Retinal pigment epithelial cell (primary cell): ENCODE measurements at regions not wholly inside any gene's neighbourhood (a gene's known extent, or its start where the extent isn't known, plus 50 kb on each side); places are given as distances from the start of the nearest gene placed in this dataset.
A peak's percentile ranks its signal among the peaks of the same experiment; 100 is the strongest.

Source experiments
- DNase-seq: peaks from one replicate; pipeline ENCODE4 v3.0.0-alpha.2; 2010; ENCODE audit warnings: low read depth
- H3K4me3 ChIP-seq: 2 replicates; pipeline ENCODE4 v1.5.1; 2011; ENCODE audit warnings: mild to moderate bottlenecking, low read length, control low read depth, moderate library complexity
- CTCF ChIP-seq: conservative IDR thresholded peaks from 2 replicates; pipeline ENCODE4 v1.5.1; 2011; ENCODE audit warnings: low read depth, low read length, control low read depth, inconsistent platforms

DNA sequence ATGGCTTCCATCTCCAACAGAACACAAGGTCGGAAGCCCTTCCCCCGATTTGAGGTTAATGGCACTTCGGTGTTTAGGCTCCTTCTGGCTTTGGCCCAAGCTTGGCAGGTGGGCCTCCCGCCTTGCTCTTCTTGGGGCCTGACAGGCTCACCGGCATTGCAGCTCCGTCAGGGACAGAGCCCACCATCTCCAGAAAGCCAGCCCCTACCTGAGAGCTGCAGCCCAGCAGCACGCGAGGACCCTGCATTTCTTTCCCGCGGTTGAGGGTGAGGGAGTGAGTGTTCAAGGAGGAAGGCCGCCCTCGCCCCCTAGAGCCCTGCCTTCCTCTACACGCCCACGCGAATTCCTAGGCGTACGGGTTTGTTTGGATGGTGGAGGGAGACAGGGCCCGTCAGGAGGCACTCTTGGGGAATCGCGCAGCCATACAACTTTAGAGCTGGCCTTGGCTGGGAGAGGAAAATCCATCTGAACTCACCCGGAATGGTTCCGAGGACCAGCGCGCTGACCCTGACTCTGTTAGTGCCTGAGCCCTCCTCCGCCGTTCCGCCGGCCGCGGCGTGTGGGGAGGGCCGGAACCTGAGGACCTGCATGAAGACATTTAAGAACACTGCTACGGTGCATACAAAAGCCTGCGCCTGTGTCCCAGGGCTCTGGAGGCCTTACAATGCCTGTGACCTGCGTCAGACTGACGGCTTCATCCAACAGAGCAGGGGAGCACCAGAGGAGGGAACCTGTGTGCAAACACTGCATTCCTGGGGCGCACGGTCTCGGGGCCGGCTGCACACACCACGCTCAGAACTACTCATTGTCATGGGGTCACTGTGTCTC is 73.8 kb downstream of the MRPL36 start:
- TF ChIP-seq CTCF = no peak
- H3K4me3 ChIP-seq = no peak overlapping the region
- no peak for DNase-seq

- peak overlapping the region; percentile 8 for H3K4me3 ChIP-seq
- no peak for DNase-seq
- no peak for TF ChIP-seq CTCF
Observed at GRCh38 chr5:1724822-1725602, 74.6 kb downstream of the MRPL36 start.

- no peak overlapping the region for H3K4me3 ChIP-seq
- TF ChIP-seq CTCF = no peak
- no peak for DNase-seq
Observed at GRCh38 chr5:1723957-1724821, 75.4 kb downstream of the MRPL36 start.

- TF ChIP-seq CTCF = no peak
- no peak overlapping the region for H3K4me3 ChIP-seq
- DNase-seq = no peak
Observed at GRCh38 chr5:1723476-1723875, 76.2 kb downstream of the MRPL36 start.

DNA sequence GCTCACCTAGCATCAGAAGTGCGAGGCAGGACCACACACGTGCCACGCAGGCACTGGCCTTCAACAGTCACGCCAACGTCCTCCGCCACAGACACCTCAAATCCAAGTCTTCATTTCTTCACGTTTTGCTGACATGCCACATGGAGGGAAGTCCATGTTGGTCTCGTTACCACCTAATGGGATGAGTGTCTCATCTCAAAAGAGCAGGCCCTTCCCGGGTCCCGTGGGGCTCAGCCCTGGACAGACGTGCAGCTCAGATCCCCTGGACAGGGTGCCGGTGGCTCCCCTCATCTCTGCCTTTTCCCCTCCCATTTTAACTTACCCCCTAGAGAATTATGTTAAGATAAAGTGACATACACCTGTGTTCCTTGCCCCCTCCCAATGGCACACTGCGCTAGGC is 76.8 kb downstream of the MRPL36 start:
- no peak overlapping the region for H3K4me3 ChIP-seq
- no peak for DNase-seq
- TF ChIP-seq CTCF = no peak

DNA sequence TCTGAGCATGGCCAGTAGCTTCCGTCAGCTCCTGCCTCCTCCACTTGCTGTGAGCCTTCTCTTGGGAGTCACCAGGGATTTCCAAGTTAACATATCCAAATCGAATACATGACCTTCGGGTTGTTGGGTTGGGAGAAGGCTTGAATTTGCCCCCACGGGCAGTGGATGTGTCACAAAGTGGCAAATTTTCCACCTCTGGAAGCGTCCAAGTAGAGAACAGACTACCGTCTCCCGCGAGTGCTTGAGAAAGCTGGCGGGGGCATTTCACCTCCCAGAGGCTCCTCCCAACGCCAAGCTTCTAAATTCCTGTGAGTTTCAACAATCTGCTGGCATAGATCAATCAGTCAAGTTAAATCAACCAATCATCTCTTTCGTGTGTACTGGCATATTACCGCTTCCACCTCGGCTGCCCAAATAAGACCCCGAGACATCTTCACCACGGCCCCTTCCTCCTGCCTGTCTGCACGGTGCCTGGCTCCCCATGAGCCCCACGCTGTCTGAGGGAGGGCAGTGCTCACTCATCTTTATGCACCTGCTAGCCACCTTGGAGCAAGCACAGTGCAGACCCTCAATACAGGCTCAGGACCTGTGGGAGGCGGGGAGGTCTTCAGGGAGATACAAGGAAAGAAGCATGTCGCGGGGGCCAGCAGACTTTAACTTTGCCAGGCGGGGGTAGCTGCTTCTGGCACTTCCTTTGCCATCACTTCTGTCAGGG is 79.1 kb downstream of the MRPL36 start:
- no peak overlapping the region for H3K4me3 ChIP-seq
- no peak for DNase-seq
- no peak for TF ChIP-seq CTCF
